ENCODE measurements at regions not wholly inside any gene's neighbourhood (a gene's known extent, or its start where the extent isn't known, plus 50 kb on each side); places are given as distances from the start of the nearest gene placed in this dataset.
"Not testable (repeated sequence)": the region's sequence is repeated elsewhere in the genome, so short reads cannot be mapped to it uniquely, and the experiment has no call there.

GRCh38 chr3:83226751-83227150 is 1465.3 kb upstream of the GBE1 start:
- no peak overlapping the region for H3K4me3 ChIP-seq (ENCODE audit: low read depth, low read length)
- TF ChIP-seq, protein P1, sequence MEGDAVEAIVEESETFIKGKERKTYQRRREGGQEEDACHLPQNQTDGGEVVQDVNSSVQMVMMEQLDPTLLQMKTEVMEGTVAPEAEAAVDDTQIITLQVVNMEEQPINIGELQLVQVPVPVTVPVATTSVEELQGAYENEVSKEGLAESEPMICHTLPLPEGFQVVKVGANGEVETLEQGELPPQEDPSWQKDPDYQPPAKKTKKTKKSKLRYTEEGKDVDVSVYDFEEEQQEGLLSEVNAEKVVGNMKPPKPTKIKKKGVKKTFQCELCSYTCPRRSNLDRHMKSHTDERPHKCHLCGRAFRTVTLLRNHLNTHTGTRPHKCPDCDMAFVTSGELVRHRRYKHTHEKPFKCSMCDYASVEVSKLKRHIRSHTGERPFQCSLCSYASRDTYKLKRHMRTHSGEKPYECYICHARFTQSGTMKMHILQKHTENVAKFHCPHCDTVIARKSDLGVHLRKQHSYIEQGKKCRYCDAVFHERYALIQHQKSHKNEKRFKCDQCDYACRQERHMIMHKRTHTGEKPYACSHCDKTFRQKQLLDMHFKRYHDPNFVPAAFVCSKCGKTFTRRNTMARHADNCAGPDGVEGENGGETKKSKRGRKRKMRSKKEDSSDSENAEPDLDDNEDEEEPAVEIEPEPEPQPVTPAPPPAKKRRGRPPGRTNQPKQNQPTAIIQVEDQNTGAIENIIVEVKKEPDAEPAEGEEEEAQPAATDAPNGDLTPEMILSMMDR (IDR thresholded peaks at IDR 0.05; ENCODE audit: borderline replicate concordance, insufficient read depth, low read depth, low read length), result no peak

- TF ChIP-seq, protein P1 (IDR thresholded peaks at IDR 0.05; ENCODE audit: borderline replicate concordance, insufficient read depth, low read depth, low read length), result no peak
- no peak overlapping the region for H3K4me3 ChIP-seq (ENCODE audit: low read depth, low read length)
Measured at GRCh38 chr3:83224101-83224868, 1462.8 kb upstream of the GBE1 start.

- H3K4me3 ChIP-seq (ENCODE audit: low read depth, low read length), result no peak overlapping the region
- TF ChIP-seq, protein P1 (IDR thresholded peaks at IDR 0.05; ENCODE audit: borderline replicate concordance, insufficient read depth, low read depth, low read length), result no peak
Measured at GRCh38 chr3:83218383-83219200, 1457.1 kb upstream of the GBE1 start.

- H3K4me3 ChIP-seq (ENCODE audit: low read depth, low read length), result not testable (repeated sequence)
Measured at GRCh38 chr3:83217595-83218118, 1456.2 kb upstream of the GBE1 start.

GRCh38 chr3:83216919-83217594 is 1455.6 kb upstream of the GBE1 start:
- TF ChIP-seq, protein P1 (IDR thresholded peaks at IDR 0.05; ENCODE audit: borderline replicate concordance, insufficient read depth, low read depth, low read length), result no peak
- H3K4me3 ChIP-seq (ENCODE audit: low read depth, low read length), result no peak overlapping the region

GRCh38 chr3:83195243-83195642 is 1433.8 kb upstream of the GBE1 start:
- no peak overlapping the region for H3K4me3 ChIP-seq (ENCODE audit: low read depth, low read length)
- TF ChIP-seq, protein P1 (IDR thresholded peaks at IDR 0.05; ENCODE audit: borderline replicate concordance, insufficient read depth, low read depth, low read length), result no peak

DNA sequence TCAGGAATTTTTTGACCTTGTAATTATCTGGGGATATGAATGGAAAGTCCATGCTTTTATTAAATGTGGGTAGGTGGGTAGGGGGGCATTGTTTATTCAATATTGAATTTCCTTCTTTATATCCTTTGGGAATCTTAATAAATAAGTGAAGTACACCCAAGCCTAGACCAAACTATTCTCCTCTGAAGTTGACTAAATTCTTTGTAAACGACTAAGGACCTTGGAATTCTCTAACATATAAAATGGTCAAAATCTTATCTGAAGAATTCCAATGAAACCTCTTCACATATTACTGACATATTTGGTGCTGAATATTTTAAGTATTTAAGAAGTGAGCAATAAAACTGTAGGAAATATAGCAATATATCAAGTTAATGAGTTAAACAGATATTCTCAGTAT is 1432.1 kb upstream of the GBE1 start:
- no peak overlapping the region for H3K4me3 ChIP-seq (ENCODE audit: low read depth, low read length)
- TF ChIP-seq, protein P1 (IDR thresholded peaks at IDR 0.05; ENCODE audit: borderline replicate concordance, insufficient read depth, low read depth, low read length), result no peak

All from GM12875 (cell line).